ENCODE measurements at regions not wholly inside any gene's neighbourhood (a gene's known extent, or its start where the extent isn't known, plus 50 kb on each side); places are given as distances from the start of the nearest gene placed in this dataset.

DNA sequence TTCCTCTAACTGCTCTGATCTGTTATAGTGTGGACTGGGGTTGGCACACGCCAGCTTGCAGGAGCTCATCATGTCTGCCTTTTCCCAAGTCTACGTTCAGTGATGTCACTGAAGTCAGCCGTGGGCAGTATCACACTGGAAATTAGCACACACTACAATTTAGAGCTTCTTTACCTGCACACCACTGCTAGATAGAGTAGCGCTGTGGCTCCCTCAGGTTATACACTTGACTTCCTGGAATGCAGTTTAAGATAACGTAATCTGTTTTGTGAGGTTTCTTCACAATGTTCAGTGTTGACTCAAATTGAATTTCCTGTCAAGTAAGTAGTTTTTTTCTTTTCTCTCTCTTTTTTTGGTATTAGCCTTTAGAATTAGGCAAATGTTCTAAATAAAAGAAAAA lies 487.2 kb downstream of the DCDC2C start:
- TF ChIP-seq, protein P1, sequence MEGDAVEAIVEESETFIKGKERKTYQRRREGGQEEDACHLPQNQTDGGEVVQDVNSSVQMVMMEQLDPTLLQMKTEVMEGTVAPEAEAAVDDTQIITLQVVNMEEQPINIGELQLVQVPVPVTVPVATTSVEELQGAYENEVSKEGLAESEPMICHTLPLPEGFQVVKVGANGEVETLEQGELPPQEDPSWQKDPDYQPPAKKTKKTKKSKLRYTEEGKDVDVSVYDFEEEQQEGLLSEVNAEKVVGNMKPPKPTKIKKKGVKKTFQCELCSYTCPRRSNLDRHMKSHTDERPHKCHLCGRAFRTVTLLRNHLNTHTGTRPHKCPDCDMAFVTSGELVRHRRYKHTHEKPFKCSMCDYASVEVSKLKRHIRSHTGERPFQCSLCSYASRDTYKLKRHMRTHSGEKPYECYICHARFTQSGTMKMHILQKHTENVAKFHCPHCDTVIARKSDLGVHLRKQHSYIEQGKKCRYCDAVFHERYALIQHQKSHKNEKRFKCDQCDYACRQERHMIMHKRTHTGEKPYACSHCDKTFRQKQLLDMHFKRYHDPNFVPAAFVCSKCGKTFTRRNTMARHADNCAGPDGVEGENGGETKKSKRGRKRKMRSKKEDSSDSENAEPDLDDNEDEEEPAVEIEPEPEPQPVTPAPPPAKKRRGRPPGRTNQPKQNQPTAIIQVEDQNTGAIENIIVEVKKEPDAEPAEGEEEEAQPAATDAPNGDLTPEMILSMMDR (IDR thresholded peaks at IDR 0.05) = no peak
- no peak for TF ChIP-seq POLR2A (IDR thresholded peaks at IDR 0.05)

Data from lower leg skin (tissue), 3 donors.